KMS-11 (cell line): ENCODE measurements at regions not wholly inside any gene's neighbourhood (a gene's known extent, or its start where the extent isn't known, plus 50 kb on each side); places are given as distances from the start of the nearest gene placed in this dataset.

ENCODE experiments used
- H2AFZ ChIP-seq: fragments of 200-600 bp; sonication (generic); 2 replicates; pipeline ENCODE4 v1.6.1; 2016; ENCODE audit warnings: antibody characterized with exemption, mixed run types, low read depth
- H3K27ac ChIP-seq: fragments of 200-600 bp; sonication (generic); 2 replicates; pipeline ENCODE4 v1.6.1; 2016; ENCODE audit warnings: mild to moderate bottlenecking, mixed run types
- H3K27me3 ChIP-seq: fragments of 200-600 bp; sonication (generic); 2 replicates; pipeline ENCODE4 v1.6.1; 2017; ENCODE audit warnings: mild to moderate bottlenecking, low read depth, mixed run types, moderate library complexity; ENCODE audit not compliant: insufficient read depth
- H3K36me3 ChIP-seq: fragments of 200-600 bp; sonication (generic); 2 replicates; pipeline ENCODE4 v1.6.1; 2017; ENCODE audit warnings: mild to moderate bottlenecking, mixed run types; ENCODE audit not compliant: insufficient read depth
- H3K4me1 ChIP-seq: fragments of 200-600 bp; sonication (generic); 2 replicates; pipeline ENCODE4 v1.6.1; 2016; ENCODE audit warnings: mild to moderate bottlenecking, low read depth, mixed run types; ENCODE audit not compliant: poor library complexity, severe bottlenecking
- H3K4me2 ChIP-seq: fragments of 200-600 bp; sonication (generic); 2 replicates; pipeline ENCODE4 v1.7.0; 2016; ENCODE audit warnings: mild to moderate bottlenecking, mixed run types
- H3K4me3 ChIP-seq: fragments of 200-600 bp; sonication (generic); IDR thresholded peaks from 2 replicates; pipeline ENCODE4 v1.6.1; 2017; ENCODE audit warnings: low read depth, low read length, mixed read lengths; ENCODE audit not compliant: insufficient read depth
- H3K79me2 ChIP-seq: fragments of 200-600 bp; sonication (generic); 2 replicates; pipeline ENCODE4 v1.6.1; 2016; ENCODE audit warnings: low read depth, mixed run types; ENCODE audit not compliant: insufficient read depth
- H3K9ac ChIP-seq: fragments of 200-600 bp; sonication (generic); 2 replicates; pipeline ENCODE4 v1.6.1; 2016; ENCODE audit warnings: mild to moderate bottlenecking, mixed run types
- H4K20me1 ChIP-seq: fragments of 200-600 bp; sonication (generic); 2 replicates; pipeline ENCODE4 v1.6.1; 2016; ENCODE audit warnings: mild to moderate bottlenecking, mixed run types; ENCODE audit not compliant: insufficient read depth
- TF ChIP-seq, protein P1 (sequence below): fragments of 200-600 bp; sonication (generic); conservative IDR thresholded peaks from 2 replicates; pipeline ENCODE4 v1.6.1; 2017; ENCODE audit warnings: low read depth, mild to moderate bottlenecking, antibody characterized with exemption, low read length, moderate library complexity, mixed read lengths

DNA sequence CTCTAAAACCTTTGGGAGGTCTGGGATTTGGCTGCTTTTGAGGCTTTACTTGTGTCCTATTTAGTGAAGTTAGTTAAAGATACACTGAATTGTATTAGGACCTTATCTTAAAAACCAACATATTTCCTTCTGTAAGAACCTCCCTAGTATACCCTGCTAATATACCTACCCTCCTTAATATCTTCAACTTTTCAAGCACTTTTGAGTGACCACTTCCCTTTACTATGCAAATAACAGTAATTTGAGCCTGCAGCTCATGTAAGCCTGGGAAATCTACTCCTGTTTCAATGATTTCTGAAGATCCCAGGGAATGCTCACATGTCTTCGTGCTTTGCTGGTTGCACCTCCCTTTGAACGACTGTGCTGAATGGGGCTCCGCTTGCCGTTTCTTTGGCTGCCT lies 358.5 kb downstream of the YTHDC2 start:
- no peaks in the 10 kb centered on the region for H3K27me3 ChIP-seq
- H3K27ac ChIP-seq = no peak overlapping the region
- TF ChIP-seq, protein P1, sequence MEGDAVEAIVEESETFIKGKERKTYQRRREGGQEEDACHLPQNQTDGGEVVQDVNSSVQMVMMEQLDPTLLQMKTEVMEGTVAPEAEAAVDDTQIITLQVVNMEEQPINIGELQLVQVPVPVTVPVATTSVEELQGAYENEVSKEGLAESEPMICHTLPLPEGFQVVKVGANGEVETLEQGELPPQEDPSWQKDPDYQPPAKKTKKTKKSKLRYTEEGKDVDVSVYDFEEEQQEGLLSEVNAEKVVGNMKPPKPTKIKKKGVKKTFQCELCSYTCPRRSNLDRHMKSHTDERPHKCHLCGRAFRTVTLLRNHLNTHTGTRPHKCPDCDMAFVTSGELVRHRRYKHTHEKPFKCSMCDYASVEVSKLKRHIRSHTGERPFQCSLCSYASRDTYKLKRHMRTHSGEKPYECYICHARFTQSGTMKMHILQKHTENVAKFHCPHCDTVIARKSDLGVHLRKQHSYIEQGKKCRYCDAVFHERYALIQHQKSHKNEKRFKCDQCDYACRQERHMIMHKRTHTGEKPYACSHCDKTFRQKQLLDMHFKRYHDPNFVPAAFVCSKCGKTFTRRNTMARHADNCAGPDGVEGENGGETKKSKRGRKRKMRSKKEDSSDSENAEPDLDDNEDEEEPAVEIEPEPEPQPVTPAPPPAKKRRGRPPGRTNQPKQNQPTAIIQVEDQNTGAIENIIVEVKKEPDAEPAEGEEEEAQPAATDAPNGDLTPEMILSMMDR = no peak
- H3K4me2 ChIP-seq = no peak overlapping the region
- H3K4me1 ChIP-seq = peaks cover 3% of the 10 kb centered on the region
- no peak overlapping the region for H3K9ac ChIP-seq
- H4K20me1 ChIP-seq = no peaks in the 10 kb centered on the region
- H3K4me3 ChIP-seq = no peak overlapping the region
- no peak overlapping the region for H2AFZ ChIP-seq
- no peaks in the 10 kb centered on the region for H3K36me3 ChIP-seq
- no peaks in the 10 kb centered on the region for H3K79me2 ChIP-seq

DNA sequence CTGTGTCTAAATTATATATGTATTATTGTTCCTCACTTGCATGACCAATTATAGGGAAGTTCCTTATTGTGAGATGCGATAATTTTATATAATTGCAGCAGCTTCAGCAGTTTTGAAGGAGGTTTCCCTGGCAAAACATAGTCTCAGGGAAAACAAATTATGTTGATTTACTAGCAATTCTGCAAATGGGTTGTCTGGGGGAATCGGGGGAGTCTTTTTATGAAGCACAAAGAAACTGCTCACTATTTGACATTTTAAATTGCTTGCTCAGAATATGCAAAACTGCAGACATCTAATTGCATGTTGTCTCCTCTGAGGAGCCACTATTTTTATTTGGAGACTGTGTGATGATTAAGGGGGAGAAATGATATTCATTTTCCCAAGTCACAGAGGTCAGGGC lies 361.6 kb downstream of the YTHDC2 start:
- no peaks in the 10 kb centered on the region for H3K27me3 ChIP-seq
- no peaks in the 10 kb centered on the region for H3K79me2 ChIP-seq
- H3K9ac ChIP-seq = no peak overlapping the region
- no peaks in the 10 kb centered on the region for H3K4me1 ChIP-seq
- no peak overlapping the region for H2AFZ ChIP-seq
- no peaks in the 10 kb centered on the region for H4K20me1 ChIP-seq
- H3K36me3 ChIP-seq = no peaks in the 10 kb centered on the region
- no peak overlapping the region for H3K27ac ChIP-seq
- no peak overlapping the region for H3K4me3 ChIP-seq
- H3K4me2 ChIP-seq = no peak overlapping the region
- TF ChIP-seq, protein P1 = no peak

DNA sequence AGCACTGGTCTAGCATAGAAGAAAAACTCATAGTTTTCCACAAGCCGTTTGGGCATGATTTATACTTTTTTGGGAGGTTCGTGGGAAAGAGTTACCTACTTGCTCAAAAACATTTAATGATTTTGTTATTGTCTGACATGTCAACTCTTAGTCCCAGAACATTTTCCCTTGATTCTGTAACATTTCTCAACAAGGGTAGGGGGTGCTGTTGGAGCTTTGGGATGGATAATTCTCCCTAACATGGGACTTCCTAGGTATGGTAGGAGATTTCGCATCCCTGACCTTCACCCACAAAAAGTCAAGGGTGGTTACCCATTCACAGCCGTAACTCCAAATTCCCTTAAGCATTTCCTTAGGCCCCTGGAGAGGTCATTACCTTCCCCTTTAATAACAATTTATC lies 378.0 kb downstream of the YTHDC2 start:
- H3K27ac ChIP-seq = no peak overlapping the region
- H3K36me3 ChIP-seq = no peaks in the 10 kb centered on the region
- no peaks in the 10 kb centered on the region for H3K4me1 ChIP-seq
- TF ChIP-seq, protein P1 = no peak
- no peaks in the 10 kb centered on the region for H4K20me1 ChIP-seq
- no peaks in the 10 kb centered on the region for H3K27me3 ChIP-seq
- no peak overlapping the region for H2AFZ ChIP-seq
- no peaks in the 10 kb centered on the region for H3K79me2 ChIP-seq
- no peak overlapping the region for H3K4me3 ChIP-seq
- no peak overlapping the region for H3K4me2 ChIP-seq
- H3K9ac ChIP-seq = no peak overlapping the region

DNA sequence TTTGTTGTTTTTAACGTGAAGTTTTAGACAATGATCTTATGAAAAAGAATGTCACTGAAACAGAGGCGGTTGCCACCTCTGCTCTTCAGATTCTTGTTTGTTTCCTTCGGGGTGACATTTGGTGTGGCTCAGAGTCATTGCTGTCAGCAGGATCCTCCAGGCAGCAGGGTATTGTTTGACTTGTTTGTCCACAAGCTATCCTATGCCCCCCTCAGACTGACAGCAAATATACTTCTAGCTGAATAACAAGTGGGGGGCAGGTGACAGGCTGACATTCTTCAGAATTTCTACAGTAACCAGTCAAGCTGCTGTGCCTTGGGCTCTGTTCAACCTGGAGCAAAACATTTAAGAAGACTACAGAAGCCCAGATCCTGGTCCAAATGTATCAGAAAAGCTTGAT lies 383.3 kb downstream of the YTHDC2 start:
- Histone ChIP-seq H3K4me2 (no peak overlapping the region), H3K27ac (no peak overlapping the region), H3K4me3 (no peak overlapping the region), H3K9ac (no peak overlapping the region), H3K79me2 (no peaks in the 10 kb centered on the region), H2AFZ (no peak overlapping the region), H4K20me1 (no peaks in the 10 kb centered on the region), H3K4me1 (no peaks in the 10 kb centered on the region), H3K27me3 (no peaks in the 10 kb centered on the region), H3K36me3 (no peaks in the 10 kb centered on the region)
- TF ChIP-seq, protein P1 = no peak

DNA sequence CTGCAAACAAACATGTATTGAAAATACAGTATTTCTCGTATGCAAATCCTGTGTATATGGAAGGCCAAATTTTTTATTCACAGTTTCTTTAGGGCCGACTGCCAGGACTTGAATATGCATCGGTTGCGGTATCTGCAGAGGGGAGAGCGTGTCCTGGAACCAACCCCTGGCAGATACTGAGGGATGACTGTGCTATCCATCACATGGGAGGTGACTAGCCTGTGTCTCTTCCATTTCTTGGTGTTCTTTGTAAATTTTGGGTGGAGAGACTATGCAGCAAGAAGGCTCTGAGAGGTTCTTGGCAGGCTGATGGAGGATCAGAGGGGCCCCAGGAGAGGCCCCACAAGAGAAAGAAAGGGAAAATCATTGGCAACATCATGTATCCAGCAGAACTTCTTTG lies 384.3 kb downstream of the YTHDC2 start:
- no peak overlapping the region for H2AFZ ChIP-seq
- H3K4me3 ChIP-seq = no peak overlapping the region
- no peak overlapping the region for H3K9ac ChIP-seq
- no peaks in the 10 kb centered on the region for H3K79me2 ChIP-seq
- H3K4me1 ChIP-seq = no peaks in the 10 kb centered on the region
- no peaks in the 10 kb centered on the region for H3K27me3 ChIP-seq
- no peaks in the 10 kb centered on the region for H4K20me1 ChIP-seq
- no peaks in the 10 kb centered on the region for H3K36me3 ChIP-seq
- TF ChIP-seq, protein P1 = no peak
- no peak overlapping the region for H3K27ac ChIP-seq
- H3K4me2 ChIP-seq = no peak overlapping the region
